DOHH2 (cell line): ENCODE measurements at regions not wholly inside any gene's neighbourhood (a gene's known extent, or its start where the extent isn't known, plus 50 kb on each side); places are given as distances from the start of the nearest gene placed in this dataset.

Experiments
- CTCF ChIP-seq: fragments of 200-600 bp; sonication (generic); IDR thresholded peaks from one replicate; pipeline ENCODE4 v1.5.1; 2014; ENCODE audit warnings: antibody characterized with exemption, mild to moderate bottlenecking, low read depth, low read length; ENCODE audit not compliant: poor library complexity, severe bottlenecking
- EZH2phosphoT487 ChIP-seq: fragments of 200-600 bp; sonication (generic); IDR thresholded peaks from 2 replicates; pipeline ENCODE4 v1.6.1; 2017; ENCODE audit warnings: borderline replicate concordance, mild to moderate bottlenecking, antibody characterized with exemption, low read length, moderate library complexity, mixed read lengths

- no peak for TF ChIP-seq CTCF
- no peak for TF ChIP-seq EZH2phosphoT487
These were observed 333.8 kb downstream of the ZNF621 start for GRCh38 chr3:40858364-40859115.
